Stimulated activated CD8-positive, alpha-beta memory T cell treated with anti-CD3 and anti-CD28 coated beads, Interleukin-4, amount 100 ng/mL, for 1 hour (primary cell): ENCODE measurements at regions not wholly inside any gene's neighbourhood (a gene's known extent, or its start where the extent isn't known, plus 50 kb on each side); places are given as distances from the start of the nearest gene placed in this dataset.

Experiments used
- DNase-seq, 2 donors: peaks; one replicate each; pipeline ENCODE4 v3.0.0-alpha.2; 2020; ENCODE audit warnings: low read depth in 2 of 2, low spot score in 1 of 2

DNA sequence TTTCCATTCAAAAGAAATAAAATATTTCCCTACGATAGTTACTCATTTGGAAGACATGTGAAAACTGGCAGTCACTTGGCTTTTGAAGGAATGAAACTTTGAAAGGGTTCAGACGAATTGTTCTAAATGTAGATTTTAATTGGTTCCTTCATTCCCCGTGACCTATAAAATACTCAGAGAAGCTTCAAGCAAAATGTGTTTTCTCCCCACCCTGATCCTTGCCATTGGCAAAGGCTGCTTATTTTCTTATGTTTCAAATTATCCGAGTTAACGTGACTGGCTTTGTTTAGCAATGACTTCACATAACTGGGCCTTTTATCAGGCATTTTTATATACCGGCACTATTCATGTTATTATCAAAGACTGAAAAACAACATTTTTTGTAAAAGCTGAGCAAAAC is 204.1 kb upstream of the NEIL3 start:
- DNase-seq = no peak

GRCh38 chr4:177107288-177107921 is 202.3 kb upstream of the NEIL3 start:
- no peak for DNase-seq

DNA sequence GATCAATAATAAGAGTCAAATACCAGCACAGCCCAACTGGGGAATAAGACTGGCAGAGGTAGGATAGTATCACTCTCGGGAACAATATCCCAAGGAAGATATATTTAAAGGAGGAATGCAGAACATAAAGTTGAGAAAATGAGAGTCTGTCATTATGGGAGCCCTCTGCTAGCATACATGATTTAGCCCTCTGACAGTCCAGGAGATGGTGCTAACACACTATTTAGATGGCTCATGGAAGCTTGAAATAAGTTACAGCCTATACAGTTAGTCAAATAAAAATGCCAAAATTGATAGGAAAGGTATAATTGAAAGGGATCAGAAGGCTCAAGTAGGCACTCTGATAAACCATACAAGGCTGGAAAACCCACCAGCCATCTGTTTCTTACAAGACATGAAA is 201.0 kb upstream of the NEIL3 start:
- no peak for DNase-seq

DNA sequence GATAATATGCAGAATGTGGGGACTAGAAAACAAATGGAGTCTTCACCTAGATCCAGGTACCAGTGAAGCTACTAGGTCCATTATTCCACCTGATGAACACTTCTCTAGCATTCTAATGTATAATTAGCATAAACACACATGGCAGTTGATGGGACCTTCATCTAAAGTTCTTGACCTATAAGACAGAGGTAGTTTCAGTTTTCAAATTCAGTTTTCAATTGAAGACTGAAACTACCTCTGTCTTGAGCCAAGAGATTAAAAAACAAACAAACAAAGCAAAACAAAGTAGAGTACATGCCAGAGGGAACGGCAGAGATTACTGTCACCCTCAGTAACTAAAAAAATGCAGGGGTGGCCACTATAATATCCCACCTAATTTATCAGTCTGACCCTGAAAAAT is 199.9 kb upstream of the NEIL3 start:
- DNase-seq = no peak

GRCh38 chr4:177116161-177116560 is 193.5 kb upstream of the NEIL3 start:
- no peak for DNase-seq

DNA sequence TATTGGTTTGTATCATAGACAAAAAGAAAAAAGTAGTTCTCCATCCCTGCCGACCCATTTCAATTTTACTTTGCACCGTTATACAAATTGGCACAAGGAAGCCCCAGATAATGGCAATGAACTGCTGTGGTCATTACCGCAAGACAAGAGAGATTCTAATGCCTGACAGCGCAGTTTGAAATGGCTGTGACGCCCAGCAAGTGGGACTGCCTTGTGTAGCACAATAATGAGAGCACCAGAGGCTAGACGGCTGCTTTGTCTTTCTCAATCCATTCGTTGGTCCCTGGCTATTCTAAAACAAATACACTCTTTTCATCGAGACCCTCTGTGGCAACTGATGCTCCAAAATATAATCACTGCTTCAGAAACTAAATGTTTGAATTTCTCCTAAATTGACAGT is 192.4 kb upstream of the NEIL3 start:
- no peak for DNase-seq

DNA sequence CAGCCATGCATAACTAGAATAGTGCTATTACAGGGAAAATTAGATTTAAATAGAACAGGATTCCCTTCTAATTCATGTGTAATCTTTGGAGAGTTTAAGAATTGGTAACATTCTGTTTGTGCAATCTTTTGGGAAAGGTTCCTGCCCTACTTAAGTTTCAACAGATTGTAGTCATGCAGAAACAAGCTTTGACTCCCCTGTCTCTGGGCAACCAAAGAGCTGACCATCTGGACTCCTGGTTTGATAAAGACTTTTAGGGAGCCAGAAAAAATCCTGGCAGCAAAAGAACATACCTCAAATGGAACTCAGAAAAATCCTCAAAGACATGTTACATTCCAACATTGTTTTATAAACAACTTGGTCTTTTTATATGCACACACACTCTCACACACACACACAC is 191.1 kb upstream of the NEIL3 start:
- DNase-seq = no peak

- no peak for DNase-seq
Measured at GRCh38 chr4:177119021-177119471, 190.6 kb upstream of the NEIL3 start.

- DNase-seq = no peak
Measured at GRCh38 chr4:177119691-177120090, 190.0 kb upstream of the NEIL3 start.

DNA sequence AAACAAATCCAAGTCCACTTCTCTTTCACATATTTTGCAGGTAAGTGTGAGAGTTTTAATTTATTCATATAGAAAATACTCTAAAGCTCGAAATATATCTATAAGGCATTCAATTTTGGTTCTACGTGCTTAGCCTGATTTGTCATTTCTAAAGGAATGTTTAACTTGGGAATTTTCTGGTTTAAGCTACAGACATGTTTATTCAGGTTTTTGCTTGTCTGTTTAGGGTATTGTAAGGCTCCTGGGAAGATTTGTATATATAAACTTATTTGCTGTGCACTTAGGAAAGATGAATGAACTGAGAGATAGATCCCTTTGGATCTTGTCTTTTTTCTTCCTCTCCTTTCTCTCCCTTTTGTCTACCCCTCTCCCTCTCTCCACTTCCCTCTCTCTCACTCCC is 185.9 kb upstream of the NEIL3 start:
- DNase-seq = no peak

- no peak for DNase-seq
Measured at GRCh38 chr4:177124349-177125064, 185.2 kb upstream of the NEIL3 start.

DNA sequence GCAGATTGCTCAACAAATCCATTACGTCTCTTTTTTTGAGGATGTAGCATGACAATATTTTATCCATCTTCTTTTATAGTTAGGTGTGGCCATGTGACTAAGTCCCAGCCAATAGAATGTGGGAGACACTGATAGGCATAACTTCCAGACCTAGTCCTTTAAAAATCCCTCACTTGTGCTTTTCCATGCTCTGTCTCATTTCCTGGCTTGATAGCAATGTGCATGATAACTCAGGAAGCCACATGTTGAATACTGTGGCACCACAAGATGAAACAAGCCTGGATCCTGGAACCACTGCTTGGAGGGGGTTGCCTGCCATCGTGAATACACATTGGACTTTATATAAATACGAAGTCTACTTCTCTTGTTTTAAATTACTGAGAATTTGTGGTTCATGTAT is 184.0 kb upstream of the NEIL3 start:
- no peak for DNase-seq

DNA sequence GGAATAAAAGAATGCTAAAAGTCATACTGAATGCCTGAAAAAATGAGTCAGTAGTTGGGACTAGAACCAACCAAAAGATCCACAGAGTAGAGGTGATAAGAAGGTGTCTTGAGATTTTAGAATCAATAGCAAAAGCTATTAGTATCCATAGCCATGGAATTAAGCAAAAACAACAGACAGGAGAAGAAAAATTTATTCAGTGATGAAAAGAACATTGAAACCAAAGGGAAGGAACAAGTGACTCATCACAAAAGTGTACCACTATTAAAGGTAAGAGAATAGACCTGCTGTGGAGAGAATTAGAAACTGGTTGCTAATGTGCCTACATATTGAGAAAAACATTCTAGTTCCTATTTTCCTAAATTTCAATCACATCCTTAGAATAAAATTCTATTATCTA is 182.0 kb upstream of the NEIL3 start:
- DNase-seq = no peak

- DNase-seq = no peak
Measured at GRCh38 chr4:177128306-177128705, 181.4 kb upstream of the NEIL3 start.

DNA sequence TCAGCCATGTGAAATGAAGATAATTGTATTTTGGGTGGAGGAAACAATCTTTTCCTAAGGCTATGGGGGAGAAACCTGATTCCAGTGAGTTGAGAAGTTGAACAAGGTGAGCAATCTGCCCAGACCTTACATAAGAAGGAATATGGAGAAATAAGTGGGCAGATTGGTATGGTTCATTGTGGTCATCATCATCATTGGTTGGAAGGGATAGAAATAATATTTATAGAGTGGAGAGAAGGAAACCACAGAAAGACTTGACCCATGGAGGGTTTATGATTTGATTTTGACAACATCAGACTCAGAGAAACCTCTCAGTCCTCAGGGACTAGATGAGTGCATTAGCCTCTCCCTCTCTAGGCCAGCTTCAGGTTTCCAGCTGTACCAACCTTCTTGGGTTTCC is 177.9 kb upstream of the NEIL3 start:
- no peak for DNase-seq

GRCh38 chr4:177147668-177148067 is 162.0 kb upstream of the NEIL3 start:
- DNase-seq = no peak

DNA sequence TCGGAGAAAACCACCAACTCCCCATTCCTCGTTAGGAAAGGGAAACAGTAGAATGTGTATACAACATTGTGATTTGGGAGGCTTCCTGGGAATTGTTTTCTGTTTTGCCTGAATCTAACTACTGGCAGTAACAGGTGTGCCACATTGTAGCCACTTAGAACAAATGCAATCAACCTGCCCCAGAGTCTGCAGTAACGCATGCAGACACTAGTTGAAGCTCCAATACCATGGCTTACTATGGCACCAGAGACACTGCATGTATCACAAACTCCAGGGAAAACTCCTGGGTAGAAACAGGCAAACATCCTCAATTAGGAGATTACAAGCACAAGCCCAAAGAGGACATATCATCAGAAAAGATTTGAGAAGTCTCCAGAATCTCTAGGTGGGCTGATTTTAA is 154.2 kb upstream of the NEIL3 start:
- no peak for DNase-seq

- DNase-seq = no peak
Measured at GRCh38 chr4:177159600-177159999, 150.1 kb upstream of the NEIL3 start.

GRCh38 chr4:177161781-177162180 is 147.9 kb upstream of the NEIL3 start:
- no peak for DNase-seq

DNA sequence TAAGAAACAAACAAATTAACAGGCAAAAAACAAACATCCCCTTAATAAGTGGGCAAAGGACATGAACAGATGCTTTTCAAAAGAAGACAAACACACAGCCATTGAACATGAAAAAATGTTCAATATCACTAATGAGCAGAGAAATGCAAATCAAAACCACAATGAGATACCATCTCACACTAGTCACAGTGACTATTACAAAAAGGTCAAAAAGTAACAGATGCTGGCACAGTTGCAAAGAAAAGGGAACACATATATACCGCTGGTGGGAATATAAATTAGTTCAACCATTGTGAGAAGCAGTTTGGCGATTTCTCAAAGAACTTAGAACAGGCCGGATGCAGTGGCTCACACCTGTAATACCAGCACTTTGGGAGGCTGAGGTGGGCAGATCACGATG is 146.1 kb upstream of the NEIL3 start:
- no peak for DNase-seq

- no peak for DNase-seq
Measured at GRCh38 chr4:177171588-177171987, 138.1 kb upstream of the NEIL3 start.

DNA sequence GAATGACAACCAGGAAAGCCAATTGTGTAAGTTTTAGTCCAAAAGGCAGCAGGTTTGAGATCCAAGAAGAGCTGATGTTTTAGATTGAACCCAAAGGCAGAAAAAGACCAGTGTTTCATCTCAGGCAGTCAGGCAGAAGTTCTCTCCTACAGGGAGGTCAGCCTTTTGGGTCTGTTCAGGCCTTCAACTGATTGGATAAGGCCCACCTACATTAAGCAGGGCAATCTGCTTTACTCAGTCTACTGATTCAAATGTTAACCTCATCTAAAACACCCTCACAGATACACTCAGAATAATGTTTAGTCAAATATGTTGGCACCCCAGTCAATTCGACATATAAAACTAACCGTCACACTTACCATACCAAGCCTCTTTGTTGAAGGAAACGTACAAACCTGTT is 134.2 kb upstream of the NEIL3 start:
- DNase-seq = no peak

GRCh38 chr4:177177541-177178081 is 132.1 kb upstream of the NEIL3 start:
- no peak for DNase-seq
